Lower lobe of right lung (tissue), 2 donors: ENCODE measurements at regions not wholly inside any gene's neighbourhood (a gene's known extent, or its start where the extent isn't known, plus 50 kb on each side); places are given as distances from the start of the nearest gene placed in this dataset.

Source experiments
- ATAC-seq, 2 donors: fragments of 200-7000 bp; cut with Tn5 transposase; one replicate each; pipeline ENCODE4 v1.9.1; 2020 to 2022; ENCODE audit warnings: mild to moderate bottlenecking in 2 of 2, moderate library complexity in 2 of 2
- DNase-seq: peaks from one replicate; pipeline ENCODE4 v3.0.0-alpha.2; 2020
- H3K27ac ChIP-seq: fragments of 200-600 bp; one replicate; pipeline ENCODE4 v1.8.0; 2022
- H3K27me3 ChIP-seq: fragments of 200-600 bp; one replicate; pipeline ENCODE4 v1.8.0; 2022; ENCODE audit warnings: low read depth
- H3K36me3 ChIP-seq: fragments of 200-600 bp; one replicate; pipeline ENCODE4 v1.8.0; 2022; ENCODE audit warnings: mild to moderate bottlenecking
- H3K4me1 ChIP-seq: fragments of 200-600 bp; one replicate; pipeline ENCODE4 v1.8.0; 2022
- H3K4me3 ChIP-seq: fragments of 200-600 bp; one replicate; pipeline ENCODE4 v1.8.0; 2022; ENCODE audit warnings: mild to moderate bottlenecking
- H3K9me3 ChIP-seq: fragments of 200-600 bp; one replicate; pipeline ENCODE4 v1.8.0; 2022
- intact Hi-C: fragments of 100-400 bp; cut with DNase I; formaldehyde crosslinking; loops from one replicate; pipeline ENCODE4 v1.11.0; 2022
- TF ChIP-seq, protein P1 (sequence below): fragments of 200-600 bp; IDR thresholded peaks from one replicate; pipeline ENCODE4 v1.8.0; 2022; ENCODE audit warnings: antibody characterized with exemption, mild to moderate bottlenecking
- donor health status: DM: no; HTN: yes; CAD: no; lungs with severe emphysema.

- H3K27ac ChIP-seq = no peak overlapping the region
- no peaks in the 10 kb centered on the region for H3K36me3 ChIP-seq
- intact Hi-C loops = no loop called here
- TF ChIP-seq, protein P1, sequence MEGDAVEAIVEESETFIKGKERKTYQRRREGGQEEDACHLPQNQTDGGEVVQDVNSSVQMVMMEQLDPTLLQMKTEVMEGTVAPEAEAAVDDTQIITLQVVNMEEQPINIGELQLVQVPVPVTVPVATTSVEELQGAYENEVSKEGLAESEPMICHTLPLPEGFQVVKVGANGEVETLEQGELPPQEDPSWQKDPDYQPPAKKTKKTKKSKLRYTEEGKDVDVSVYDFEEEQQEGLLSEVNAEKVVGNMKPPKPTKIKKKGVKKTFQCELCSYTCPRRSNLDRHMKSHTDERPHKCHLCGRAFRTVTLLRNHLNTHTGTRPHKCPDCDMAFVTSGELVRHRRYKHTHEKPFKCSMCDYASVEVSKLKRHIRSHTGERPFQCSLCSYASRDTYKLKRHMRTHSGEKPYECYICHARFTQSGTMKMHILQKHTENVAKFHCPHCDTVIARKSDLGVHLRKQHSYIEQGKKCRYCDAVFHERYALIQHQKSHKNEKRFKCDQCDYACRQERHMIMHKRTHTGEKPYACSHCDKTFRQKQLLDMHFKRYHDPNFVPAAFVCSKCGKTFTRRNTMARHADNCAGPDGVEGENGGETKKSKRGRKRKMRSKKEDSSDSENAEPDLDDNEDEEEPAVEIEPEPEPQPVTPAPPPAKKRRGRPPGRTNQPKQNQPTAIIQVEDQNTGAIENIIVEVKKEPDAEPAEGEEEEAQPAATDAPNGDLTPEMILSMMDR = no peak
- H3K9me3 ChIP-seq = no peaks in the 10 kb centered on the region
- H3K4me1 ChIP-seq = no peaks in the 10 kb centered on the region
- H3K27me3 ChIP-seq = no peaks in the 10 kb centered on the region
- ATAC-seq (no peak), DNase-seq (no peak)
- H3K4me3 ChIP-seq = no peak overlapping the region
Measured at GRCh38 chr11:116515664-116516184, 257.1 kb downstream of the BUD13 start.

DNA sequence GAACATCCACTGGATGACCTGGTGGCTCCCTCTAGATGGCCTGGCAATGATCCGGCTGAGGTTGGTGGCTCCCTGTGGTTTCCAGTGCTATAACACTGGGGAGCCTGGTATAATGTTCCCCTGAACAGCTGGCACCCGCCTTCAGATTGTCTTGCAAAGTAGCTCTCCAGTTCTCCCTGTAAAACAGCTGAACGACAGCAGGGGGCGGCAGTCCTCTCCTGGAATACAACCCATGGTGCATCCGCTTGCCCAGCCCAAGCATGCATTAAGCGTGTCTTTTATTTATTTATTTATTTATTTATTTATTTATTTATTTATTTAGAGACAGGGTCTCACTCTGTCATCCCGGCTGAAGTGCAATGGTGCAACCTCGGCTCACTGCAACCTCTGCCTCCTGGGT lies 258.9 kb downstream of the BUD13 start:
- Histone ChIP-seq H3K27me3 (no peaks in the 10 kb centered on the region), H3K27ac (no peak overlapping the region), H3K4me3 (no peak overlapping the region), H3K4me1 (no peaks in the 10 kb centered on the region), H3K9me3 (no peaks in the 10 kb centered on the region), H3K36me3 (no peaks in the 10 kb centered on the region)
- TF ChIP-seq, protein P1 = peak; percentile 35
- DNase-seq (no peak), ATAC-seq (peak in 1 of 2 donors; percentile 41)
- intact Hi-C loops = no loop called here

DNA sequence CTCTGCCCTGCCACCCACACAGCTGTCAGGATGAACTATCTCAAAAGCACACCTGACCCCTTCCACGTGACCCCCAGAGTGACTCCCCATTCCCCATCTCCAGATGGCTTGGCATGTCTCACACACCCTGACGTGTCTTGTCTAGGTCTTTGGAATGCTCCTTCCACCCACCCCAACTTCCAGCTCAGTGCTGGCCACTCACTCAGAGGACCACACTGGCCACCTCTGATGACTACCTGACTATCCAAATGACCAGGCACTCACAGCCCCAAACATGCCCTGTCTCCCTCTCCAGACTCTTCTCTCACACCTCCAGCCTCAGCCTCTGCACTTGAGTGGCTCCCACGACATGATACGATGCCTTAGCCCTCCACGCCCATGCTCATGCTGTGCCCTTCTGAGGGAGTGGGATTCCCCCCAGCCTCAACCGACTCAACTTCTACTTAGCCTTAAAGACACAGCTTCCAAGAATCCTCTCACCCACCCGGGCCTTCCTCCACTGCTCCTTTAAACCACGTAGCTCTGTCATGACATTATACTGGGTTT lies 259.4 kb downstream of the BUD13 start:
- TF ChIP-seq, protein P1 = no peak
- no peaks in the 10 kb centered on the region for H3K9me3 ChIP-seq
- no peaks in the 10 kb centered on the region for H3K36me3 ChIP-seq
- DNase-seq (no peak), ATAC-seq (no peak)
- intact Hi-C loops = no loop called here
- no peak overlapping the region for H3K27ac ChIP-seq
- H3K4me3 ChIP-seq = no peak overlapping the region
- no peaks in the 10 kb centered on the region for H3K4me1 ChIP-seq
- H3K27me3 ChIP-seq = peaks cover 2% of the 10 kb centered on the region

DNA sequence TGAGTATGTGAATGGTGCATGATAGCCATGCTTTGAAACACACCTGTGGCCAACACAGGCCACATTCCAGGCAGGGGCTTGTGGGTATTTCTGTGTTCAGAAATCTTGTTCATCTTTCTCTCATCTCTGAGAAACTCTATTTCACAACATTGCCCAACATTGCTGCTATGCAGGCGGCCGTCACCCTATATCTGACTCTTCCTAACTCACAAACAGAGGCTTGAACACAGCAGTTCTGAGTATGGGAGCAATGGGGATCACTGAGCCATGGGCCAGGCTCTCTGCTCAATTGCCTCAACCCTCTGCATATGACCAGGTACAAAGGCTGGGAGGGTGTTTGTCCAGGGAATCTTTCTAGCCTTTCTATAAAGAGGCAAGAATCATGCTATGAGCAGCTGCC lies 259.9 kb downstream of the BUD13 start:
- Histone ChIP-seq H3K36me3 (no peaks in the 10 kb centered on the region), H3K4me1 (no peaks in the 10 kb centered on the region), H3K27me3 (peaks cover 7% of the 10 kb centered on the region), H3K4me3 (no peak overlapping the region), H3K9me3 (no peaks in the 10 kb centered on the region), H3K27ac (no peak overlapping the region)
- no peak for DNase-seq
- ATAC-seq = no peak
- TF ChIP-seq, protein P1 = no peak
- intact Hi-C loops = no loop called here

GRCh38 chr11:116511684-116512083 lies 261.1 kb downstream of the BUD13 start:
- no peak for DNase-seq
- intact Hi-C loops = no loop called here
- no peaks in the 10 kb centered on the region for H3K4me1 ChIP-seq
- no peaks in the 10 kb centered on the region for H3K9me3 ChIP-seq
- H3K36me3 ChIP-seq = no peaks in the 10 kb centered on the region
- H3K27ac ChIP-seq = no peak overlapping the region
- H3K27me3 ChIP-seq = peaks cover 8% of the 10 kb centered on the region
- TF ChIP-seq, protein P1 = no peak
- no peak overlapping the region for H3K4me3 ChIP-seq
- ATAC-seq = no peak
